ENCODE measurements at regions not wholly inside any gene's neighbourhood (a gene's known extent, or its start where the extent isn't known, plus 50 kb on each side); places are given as distances from the start of the nearest gene placed in this dataset.

DNA sequence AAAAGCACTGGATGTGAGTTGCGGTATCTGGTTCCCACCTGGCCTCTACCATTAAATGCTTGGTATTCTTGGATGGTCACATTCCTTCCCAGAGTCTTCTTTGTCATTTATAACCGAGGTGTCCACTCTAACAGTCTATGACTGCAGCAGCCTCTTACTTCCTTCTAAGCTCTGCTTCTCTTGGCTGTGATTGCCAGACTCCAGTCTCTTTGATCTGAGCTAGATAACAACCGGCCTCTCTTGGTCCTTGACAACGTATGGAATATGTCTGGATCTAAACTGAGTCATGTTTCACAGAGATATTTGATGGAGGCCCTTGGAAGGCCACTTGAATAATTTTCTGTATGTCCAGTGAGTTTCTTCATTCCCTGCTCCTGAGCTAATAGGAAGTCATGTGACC, 141.6 kb upstream of the TENM4 start (continued):
- TF ChIP-seq, protein P1, sequence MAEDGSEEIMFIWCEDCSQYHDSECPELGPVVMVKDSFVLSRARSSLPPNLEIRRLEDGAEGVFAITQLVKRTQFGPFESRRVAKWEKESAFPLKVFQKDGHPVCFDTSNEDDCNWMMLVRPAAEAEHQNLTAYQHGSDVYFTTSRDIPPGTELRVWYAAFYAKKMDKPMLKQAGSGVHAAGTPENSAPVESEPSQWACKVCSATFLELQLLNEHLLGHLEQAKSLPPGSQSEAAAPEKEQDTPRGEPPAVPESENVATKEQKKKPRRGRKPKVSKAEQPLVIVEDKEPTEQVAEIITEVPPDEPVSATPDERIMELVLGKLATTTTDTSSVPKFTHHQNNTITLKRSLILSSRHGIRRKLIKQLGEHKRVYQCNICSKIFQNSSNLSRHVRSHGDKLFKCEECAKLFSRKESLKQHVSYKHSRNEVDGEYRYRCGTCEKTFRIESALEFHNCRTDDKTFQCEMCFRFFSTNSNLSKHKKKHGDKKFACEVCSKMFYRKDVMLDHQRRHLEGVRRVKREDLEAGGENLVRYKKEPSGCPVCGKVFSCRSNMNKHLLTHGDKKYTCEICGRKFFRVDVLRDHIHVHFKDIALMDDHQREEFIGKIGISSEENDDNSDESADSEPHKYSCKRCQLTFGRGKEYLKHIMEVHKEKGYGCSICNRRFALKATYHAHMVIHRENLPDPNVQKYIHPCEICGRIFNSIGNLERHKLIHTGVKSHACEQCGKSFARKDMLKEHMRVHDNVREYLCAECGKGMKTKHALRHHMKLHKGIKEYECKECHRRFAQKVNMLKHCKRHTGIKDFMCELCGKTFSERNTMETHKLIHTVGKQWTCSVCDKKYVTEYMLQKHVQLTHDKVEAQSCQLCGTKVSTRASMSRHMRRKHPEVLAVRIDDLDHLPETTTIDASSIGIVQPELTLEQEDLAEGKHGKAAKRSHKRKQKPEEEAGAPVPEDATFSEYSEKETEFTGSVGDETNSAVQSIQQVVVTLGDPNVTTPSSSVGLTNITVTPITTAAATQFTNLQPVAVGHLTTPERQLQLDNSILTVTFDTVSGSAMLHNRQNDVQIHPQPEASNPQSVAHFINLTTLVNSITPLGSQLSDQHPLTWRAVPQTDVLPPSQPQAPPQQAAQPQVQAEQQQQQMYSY (CRISPR knock-in tag; IDR thresholded peaks at IDR 0.05): no peak
- TF ChIP-seq, protein P2, sequence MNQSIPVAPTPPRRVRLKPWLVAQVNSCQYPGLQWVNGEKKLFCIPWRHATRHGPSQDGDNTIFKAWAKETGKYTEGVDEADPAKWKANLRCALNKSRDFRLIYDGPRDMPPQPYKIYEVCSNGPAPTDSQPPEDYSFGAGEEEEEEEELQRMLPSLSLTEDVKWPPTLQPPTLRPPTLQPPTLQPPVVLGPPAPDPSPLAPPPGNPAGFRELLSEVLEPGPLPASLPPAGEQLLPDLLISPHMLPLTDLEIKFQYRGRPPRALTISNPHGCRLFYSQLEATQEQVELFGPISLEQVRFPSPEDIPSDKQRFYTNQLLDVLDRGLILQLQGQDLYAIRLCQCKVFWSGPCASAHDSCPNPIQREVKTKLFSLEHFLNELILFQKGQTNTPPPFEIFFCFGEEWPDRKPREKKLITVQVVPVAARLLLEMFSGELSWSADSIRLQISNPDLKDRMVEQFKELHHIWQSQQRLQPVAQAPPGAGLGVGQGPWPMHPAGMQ (IDR thresholded peaks at IDR 0.05; ENCODE audit: borderline replicate concordance): no peak

DNA sequence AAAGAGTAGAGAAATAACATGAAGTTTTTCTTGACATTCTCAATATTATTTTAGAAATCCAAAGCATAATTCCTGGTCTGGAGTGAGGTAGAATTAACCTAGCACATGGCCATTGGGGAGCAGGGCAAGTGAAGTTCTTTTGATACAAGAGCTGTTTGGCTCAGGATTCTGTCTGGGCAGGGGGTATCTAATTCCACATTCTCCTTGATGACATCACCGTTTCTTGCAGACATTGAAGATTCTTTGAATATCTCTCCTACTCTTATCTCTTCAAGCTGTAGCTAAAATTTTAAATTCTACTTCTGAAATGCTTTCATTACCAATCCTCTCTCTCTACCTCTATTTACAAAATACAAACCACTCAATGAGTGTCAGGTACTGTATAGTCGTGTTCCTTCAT, 138.2 kb upstream of the TENM4 start:
- no peaks in the 10 kb centered on the region for H3K9me3 ChIP-seq (replicated peaks; ENCODE audit: control insufficient read depth, insufficient read depth, low read length)
- ChIA-PET CTCF (no interaction called here), RAD21 (ENCODE audit: unreplicated experiment) (no interaction called here), POLR2A (no interaction called here), SMC1A (ENCODE audit: uncharacterized antibody, unreplicated experiment) (no interaction called here)
- H3K4me2 ChIP-seq (ENCODE audit: control insufficient read depth, insufficient read depth): no peak overlapping the region
- in situ Hi-C loops (cut with MboI) (no loop called here), intact Hi-C loops (cut with micrococcal nuclease; ENCODE audit: unreplicated experiment) (no loop called here)
- H3K9ac ChIP-seq (ENCODE audit: control insufficient read depth, insufficient read depth, low read length): no peak overlapping the region
- 0% methylated on average over 2 of the region's 2 CpGs for WGBS (ENCODE audit: insufficient coverage, insufficient replicate concordance, low lambda C conversion rate, missing lambda C conversion rate)
- no peak overlapping the region for H3K4me3 ChIP-seq
- H3K4me1 ChIP-seq (ENCODE audit: control insufficient read depth, insufficient read depth, low read length): no peaks in the 10 kb centered on the region
- H3K36me3 ChIP-seq (ENCODE audit: control insufficient read depth in 2 of 2, insufficient read depth in 2 of 2, low read length in 1 of 2): no peaks in the 10 kb centered on the region
- no peaks in the 10 kb centered on the region for H4K20me1 ChIP-seq (ENCODE audit: control insufficient read depth, insufficient read depth)
- FAIRE-seq (no peak), DNase-seq (ENCODE audit: low read depth, low spot score) (no peak), ATAC-seq (no peak)
- no peak overlapping the region for H2AFZ ChIP-seq (ENCODE audit: control insufficient read depth, low read depth, low read length)
- H3K27ac ChIP-seq (ENCODE audit: control insufficient read depth, insufficient read depth): no peak overlapping the region
- no peaks in the 10 kb centered on the region; a peak in 1 of 4 replicates for H3K27me3 ChIP-seq (replicated peaks in 1 of 2; ENCODE audit: control insufficient read depth in 2 of 2, insufficient read depth in 2 of 2, low read length in 1 of 2)
- H3K79me2 ChIP-seq (ENCODE audit: control insufficient read depth, insufficient read depth, low read length): no peaks in the 10 kb centered on the region
- no TSS peak for BruUV-seq (replicated peaks)
- no peak for TF ChIP-seq MTA3 (IDR thresholded peaks at IDR 0.05; ENCODE audit: borderline replicate concordance, low read length)
- no peak for TF ChIP-seq SIN3A (IDR thresholded peaks at IDR 0.05; ENCODE audit: low read depth, low read length)
- no peak for TF ChIP-seq POU2F2 (IDR thresholded peaks at IDR 0.05; ENCODE audit: borderline replicate concordance, low read depth, low read length)
- TF ChIP-seq, protein P3, sequence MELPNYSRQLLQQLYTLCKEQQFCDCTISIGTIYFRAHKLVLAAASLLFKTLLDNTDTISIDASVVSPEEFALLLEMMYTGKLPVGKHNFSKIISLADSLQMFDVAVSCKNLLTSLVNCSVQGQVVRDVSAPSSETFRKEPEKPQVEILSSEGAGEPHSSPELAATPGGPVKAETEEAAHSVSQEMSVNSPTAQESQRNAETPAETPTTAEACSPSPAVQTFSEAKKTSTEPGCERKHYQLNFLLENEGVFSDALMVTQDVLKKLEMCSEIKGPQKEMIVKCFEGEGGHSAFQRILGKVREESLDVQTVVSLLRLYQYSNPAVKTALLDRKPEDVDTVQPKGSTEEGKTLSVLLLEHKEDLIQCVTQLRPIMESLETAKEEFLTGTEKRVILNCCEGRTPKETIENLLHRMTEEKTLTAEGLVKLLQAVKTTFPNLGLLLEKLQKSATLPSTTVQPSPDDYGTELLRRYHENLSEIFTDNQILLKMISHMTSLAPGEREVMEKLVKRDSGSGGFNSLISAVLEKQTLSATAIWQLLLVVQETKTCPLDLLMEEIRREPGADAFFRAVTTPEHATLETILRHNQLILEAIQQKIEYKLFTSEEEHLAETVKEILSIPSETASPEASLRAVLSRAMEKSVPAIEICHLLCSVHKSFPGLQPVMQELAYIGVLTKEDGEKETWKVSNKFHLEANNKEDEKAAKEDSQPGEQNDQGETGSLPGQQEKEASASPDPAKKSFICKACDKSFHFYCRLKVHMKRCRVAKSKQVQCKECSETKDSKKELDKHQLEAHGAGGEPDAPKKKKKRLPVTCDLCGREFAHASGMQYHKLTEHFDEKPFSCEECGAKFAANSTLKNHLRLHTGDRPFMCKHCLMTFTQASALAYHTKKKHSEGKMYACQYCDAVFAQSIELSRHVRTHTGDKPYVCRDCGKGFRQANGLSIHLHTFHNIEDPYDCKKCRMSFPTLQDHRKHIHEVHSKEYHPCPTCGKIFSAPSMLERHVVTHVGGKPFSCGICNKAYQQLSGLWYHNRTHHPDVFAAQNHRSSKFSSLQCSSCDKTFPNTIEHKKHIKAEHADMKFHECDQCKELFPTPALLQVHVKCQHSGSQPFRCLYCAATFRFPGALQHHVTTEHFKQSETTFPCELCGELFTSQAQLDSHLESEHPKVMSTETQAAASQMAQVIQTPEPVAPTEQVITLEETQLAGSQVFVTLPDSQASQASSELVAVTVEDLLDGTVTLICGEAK (IDR thresholded peaks at IDR 0.05; ENCODE audit: borderline replicate concordance): no peak
- TF ChIP-seq, protein P4, sequence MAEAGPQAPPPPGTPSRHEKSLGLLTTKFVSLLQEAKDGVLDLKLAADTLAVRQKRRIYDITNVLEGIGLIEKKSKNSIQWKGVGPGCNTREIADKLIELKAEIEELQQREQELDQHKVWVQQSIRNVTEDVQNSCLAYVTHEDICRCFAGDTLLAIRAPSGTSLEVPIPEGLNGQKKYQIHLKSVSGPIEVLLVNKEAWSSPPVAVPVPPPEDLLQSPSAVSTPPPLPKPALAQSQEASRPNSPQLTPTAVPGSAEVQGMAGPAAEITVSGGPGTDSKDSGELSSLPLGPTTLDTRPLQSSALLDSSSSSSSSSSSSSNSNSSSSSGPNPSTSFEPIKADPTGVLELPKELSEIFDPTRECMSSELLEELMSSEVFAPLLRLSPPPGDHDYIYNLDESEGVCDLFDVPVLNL (IDR thresholded peaks at IDR 0.05; ENCODE audit: low read depth, low read length): no peak
- no peak for TF ChIP-seq BACH1 (IDR thresholded peaks at IDR 0.05; ENCODE audit: borderline replicate concordance)
- TF ChIP-seq IRF4 (IDR thresholded peaks at IDR 0.05; ENCODE audit: low read depth, low read length): no peak
- no peak for TF ChIP-seq NFIC (IDR thresholded peaks at IDR 0.05; ENCODE audit: low read depth, low read length)
- no peak for TF ChIP-seq KLF5 (IDR thresholded peaks at IDR 0.05; ENCODE audit: partially characterized antibody)
